ENCODE measurements at regions not wholly inside any gene's neighbourhood (a gene's known extent, or its start where the extent isn't known, plus 50 kb on each side); places are given as distances from the start of the nearest gene placed in this dataset.

DNA sequence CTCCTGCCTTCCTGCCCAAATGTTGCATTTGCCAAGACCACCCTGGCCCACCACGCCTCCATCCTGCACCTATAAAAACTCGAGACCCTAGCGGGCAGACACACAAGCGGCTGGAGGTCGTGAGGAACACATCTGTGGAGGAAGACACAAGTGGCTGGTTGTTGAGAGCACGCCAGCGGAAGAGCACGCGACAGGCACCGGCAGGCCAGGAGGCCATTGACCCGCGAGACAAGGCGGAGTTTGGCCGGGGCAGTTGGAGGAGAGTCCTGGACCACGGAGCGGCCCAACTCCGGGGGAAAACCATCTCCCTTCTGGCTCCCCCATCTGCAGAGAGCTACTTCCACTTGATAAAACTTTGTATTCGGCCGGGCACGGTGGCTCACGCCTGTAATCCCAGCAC is 115.2 kb upstream of the AGA start:
- intact Hi-C loops (cut with micrococcal nuclease; ENCODE audit: unreplicated experiment) = loop anchor here (5.0 kb wide), 1 partner anchor 1750 kb away; no protein-coding TSS in a partner anchor
- TF ChIP-seq, protein P1, sequence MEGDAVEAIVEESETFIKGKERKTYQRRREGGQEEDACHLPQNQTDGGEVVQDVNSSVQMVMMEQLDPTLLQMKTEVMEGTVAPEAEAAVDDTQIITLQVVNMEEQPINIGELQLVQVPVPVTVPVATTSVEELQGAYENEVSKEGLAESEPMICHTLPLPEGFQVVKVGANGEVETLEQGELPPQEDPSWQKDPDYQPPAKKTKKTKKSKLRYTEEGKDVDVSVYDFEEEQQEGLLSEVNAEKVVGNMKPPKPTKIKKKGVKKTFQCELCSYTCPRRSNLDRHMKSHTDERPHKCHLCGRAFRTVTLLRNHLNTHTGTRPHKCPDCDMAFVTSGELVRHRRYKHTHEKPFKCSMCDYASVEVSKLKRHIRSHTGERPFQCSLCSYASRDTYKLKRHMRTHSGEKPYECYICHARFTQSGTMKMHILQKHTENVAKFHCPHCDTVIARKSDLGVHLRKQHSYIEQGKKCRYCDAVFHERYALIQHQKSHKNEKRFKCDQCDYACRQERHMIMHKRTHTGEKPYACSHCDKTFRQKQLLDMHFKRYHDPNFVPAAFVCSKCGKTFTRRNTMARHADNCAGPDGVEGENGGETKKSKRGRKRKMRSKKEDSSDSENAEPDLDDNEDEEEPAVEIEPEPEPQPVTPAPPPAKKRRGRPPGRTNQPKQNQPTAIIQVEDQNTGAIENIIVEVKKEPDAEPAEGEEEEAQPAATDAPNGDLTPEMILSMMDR (conservative IDR thresholded peaks at IDR 0.05; ENCODE audit: low read depth, low read length) = no peak
- Histone ChIP-seq H3K27me3 (replicated peaks; ENCODE audit: insufficient read depth, low read depth, low read length, poor library complexity) (no peaks in the 10 kb centered on the region), H3K36me3 (ENCODE audit: insufficient read depth, low read length, poor library complexity, severe bottlenecking) (no peaks in the 10 kb centered on the region), H3K27ac (ENCODE audit: low read depth, low read length, poor library complexity, severe bottlenecking) (no peak overlapping the region), H3K9me3 (ENCODE audit: low read depth, low read length, poor library complexity, severe bottlenecking) (no peaks in the 10 kb centered on the region), H3K4me3 (ENCODE audit: low read depth, low read length, poor library complexity, severe bottlenecking) (no peak overlapping the region), H3K4me1 (ENCODE audit: insufficient read depth, low read length, poor library complexity, severe bottlenecking) (no peaks in the 10 kb centered on the region)
- POLR2A ChIA-PET (ENCODE audit: low non-redundant PET) = no interaction called here
- BruUV-seq (replicated peaks) = no TSS peak
- CTCF ChIA-PET = no interaction called here
- DNase-seq (ENCODE audit: low spot score) = no peak

GRCh38 chr4:177558995-177559394 is 116.8 kb upstream of the AGA start:
- Histone ChIP-seq H3K27me3 (replicated peaks; ENCODE audit: insufficient read depth, low read depth, low read length, poor library complexity) (no peaks in the 10 kb centered on the region), H3K27ac (ENCODE audit: low read depth, low read length, poor library complexity, severe bottlenecking) (no peak overlapping the region), H3K9me3 (ENCODE audit: low read depth, low read length, poor library complexity, severe bottlenecking) (no peaks in the 10 kb centered on the region), H3K4me3 (ENCODE audit: low read depth, low read length, poor library complexity, severe bottlenecking) (no peak overlapping the region), H3K36me3 (ENCODE audit: insufficient read depth, low read length, poor library complexity, severe bottlenecking) (no peaks in the 10 kb centered on the region), H3K4me1 (ENCODE audit: insufficient read depth, low read length, poor library complexity, severe bottlenecking) (no peaks in the 10 kb centered on the region)
- DNase-seq (ENCODE audit: low spot score) = no peak
- BruUV-seq (replicated peaks) = no TSS peak
- intact Hi-C loops (cut with micrococcal nuclease; ENCODE audit: unreplicated experiment) = loop anchor here (5.0 kb wide), 1 partner anchor 1748 kb away; no protein-coding TSS in a partner anchor
- CTCF ChIA-PET = no interaction called here
- TF ChIP-seq, protein P1 (conservative IDR thresholded peaks at IDR 0.05; ENCODE audit: low read depth, low read length) = no peak
- no peak for TF ChIP-seq EZH2 (IDR thresholded peaks at IDR 0.05; ENCODE audit: borderline replicate concordance, low read depth, low read length, poor library complexity, severe bottlenecking)
- POLR2A ChIA-PET (ENCODE audit: low non-redundant PET) = no interaction called here

- CTCF ChIA-PET = no interaction called here
Observed at GRCh38 chr4:177562163-177562562, 119.9 kb upstream of the AGA start.

More at GRCh38 chr4:177562163-177562562, 119.9 kb upstream of the AGA start:
- no peak for DNase-seq (ENCODE audit: low spot score)
- no TSS peak for BruUV-seq (replicated peaks)
- POLR2A ChIA-PET (ENCODE audit: low non-redundant PET) = no interaction called here
- no peak for TF ChIP-seq EZH2 (IDR thresholded peaks at IDR 0.05; ENCODE audit: borderline replicate concordance, low read depth, low read length, poor library complexity, severe bottlenecking)
- TF ChIP-seq, protein P1 (conservative IDR thresholded peaks at IDR 0.05; ENCODE audit: low read depth, low read length) = no peak
- Histone ChIP-seq H3K4me1 (ENCODE audit: insufficient read depth, low read length, poor library complexity, severe bottlenecking) (no peaks in the 10 kb centered on the region), H3K36me3 (ENCODE audit: insufficient read depth, low read length, poor library complexity, severe bottlenecking) (no peaks in the 10 kb centered on the region), H3K9me3 (ENCODE audit: low read depth, low read length, poor library complexity, severe bottlenecking) (no peaks in the 10 kb centered on the region), H3K27me3 (replicated peaks; ENCODE audit: insufficient read depth, low read depth, low read length, poor library complexity) (no peaks in the 10 kb centered on the region), H3K4me3 (ENCODE audit: low read depth, low read length, poor library complexity, severe bottlenecking) (no peak overlapping the region), H3K27ac (ENCODE audit: low read depth, low read length, poor library complexity, severe bottlenecking) (no peak overlapping the region)
- intact Hi-C loops (cut with micrococcal nuclease; ENCODE audit: unreplicated experiment) = loop anchor here (2.0 kb wide), 1 partner anchor 453 kb away; no protein-coding TSS in a partner anchor
